AG04450 (cell line): ENCODE measurements at regions not wholly inside any gene's neighbourhood (a gene's known extent, or its start where the extent isn't known, plus 50 kb on each side); places are given as distances from the start of the nearest gene placed in this dataset.
A peak's percentile ranks its signal among the peaks of the same experiment; 100 is the strongest.

Experiments used
- CTCF ChIA-PET: fragments of 300-600, 350-600 bp; formaldehyde crosslinking; extraction: SDS; loops from one replicate; lab custom pipeline; 2022; ENCODE audit warnings: antibody characterized with exemption, inconsistent platforms; lab: Charles Lee
- POLR2A ChIA-PET: fragments of 350-600 bp; formaldehyde crosslinking; extraction: SDS; loops from one replicate; lab custom pipeline; 2021; ENCODE audit warnings: antibody characterized with exemption, inconsistent platforms; lab: Yijun Ruan, JAX
- DNase-seq: peaks from one replicate; pipeline ENCODE4 v3.0.0-alpha.2; 2011; ENCODE audit warnings: low read depth, low spot score
- H3K27ac ChIP-seq: one replicate; pipeline ENCODE4 v1.5.1; 2012; ENCODE audit warnings: low read depth, low read length, control low read depth
- H3K27me3 ChIP-seq: one replicate; pipeline ENCODE4 v1.6.0; 2012; ENCODE audit warnings: low read length; ENCODE audit not compliant: control insufficient read depth, insufficient read depth
- H3K4me3 ChIP-seq: 2 replicates; pipeline ENCODE4 v1.5.1; 2011; ENCODE audit warnings: mild to moderate bottlenecking, low read depth, low read length, control low read depth
- H3K9me3 ChIP-seq: 2 replicates; pipeline ENCODE4 v1.5.1; 2012; ENCODE audit warnings: low read length; ENCODE audit not compliant: control insufficient read depth, insufficient read depth
- CTCF ChIP-seq: IDR thresholded peaks from 2 replicates; pipeline ENCODE4 v1.5.1; 2011; ENCODE audit warnings: low read depth, low read length, control low read depth, inconsistent platforms

- ChIA-PET POLR2A (interaction anchor here (0.9 kb wide), 1 partner anchor 53 kb away, joined by 3 read pairs; no protein-coding TSS in a partner anchor), CTCF (interaction anchor here (0.5 to 15.1 kb wide), 11 partner anchors 16 to 976 kb away, joined by 3 to 361 read pairs (median 4); no protein-coding TSS in a partner anchor)
- Histone ChIP-seq H3K27ac (no peak overlapping the region), H3K27me3 (no peaks in the 10 kb centered on the region), H3K4me3 (no peak overlapping the region), H3K9me3 (no peaks in the 10 kb centered on the region)
- TF ChIP-seq CTCF = peak; percentile 75
- DNase-seq = no peak
Measured at GRCh38 chr4:163755013-163755412, 260.5 kb downstream of the TMA16 start.

- CTCF ChIA-PET = interaction anchor here (1.3 to 15.1 kb wide), 4 partner anchors 34 to 204 kb away, joined by 5 to 361 read pairs (median 6); no protein-coding TSS in a partner anchor
- no peak for TF ChIP-seq CTCF
- no peak for DNase-seq
- Histone ChIP-seq H3K27ac (no peak overlapping the region), H3K27me3 (no peaks in the 10 kb centered on the region), H3K9me3 (no peaks in the 10 kb centered on the region), H3K4me3 (no peak overlapping the region)
- POLR2A ChIA-PET = no interaction called here
Measured at GRCh38 chr4:163757219-163757618, 262.7 kb downstream of the TMA16 start.

- CTCF ChIA-PET = interaction anchor here (0.5 to 15.1 kb wide), 7 partner anchors 10 to 279 kb away, joined by 3 to 361 read pairs (median 6); no protein-coding TSS in a partner anchor
- Histone ChIP-seq H3K9me3 (no peaks in the 10 kb centered on the region), H3K27me3 (no peaks in the 10 kb centered on the region), H3K27ac (no peak overlapping the region), H3K4me3 (no peak overlapping the region)
- POLR2A ChIA-PET = no interaction called here
- TF ChIP-seq CTCF = no peak
- no peak for DNase-seq
Measured at GRCh38 chr4:163758032-163758431, 263.5 kb downstream of the TMA16 start.

- POLR2A ChIA-PET = no interaction called here
- DNase-seq = no peak
- Histone ChIP-seq H3K27ac (no peak overlapping the region), H3K4me3 (no peak overlapping the region), H3K27me3 (no peaks in the 10 kb centered on the region), H3K9me3 (no peaks in the 10 kb centered on the region)
- CTCF ChIA-PET = interaction anchor here (15.1 kb wide), 1 partner anchor 210 kb away, joined by 361 read pairs; no protein-coding TSS in a partner anchor
- TF ChIP-seq CTCF = no peak
Measured at GRCh38 chr4:163762741-163763140, 268.3 kb downstream of the TMA16 start.

- no peaks in the 10 kb centered on the region for H3K27me3 ChIP-seq
- no peaks in the 10 kb centered on the region for H3K9me3 ChIP-seq
- no peak overlapping the region for H3K4me3 ChIP-seq
- TF ChIP-seq CTCF = no peak
- ChIA-PET POLR2A (no interaction called here), CTCF (interaction anchor here (15.1 kb wide), 1 partner anchor 211 kb away, joined by 361 read pairs; no protein-coding TSS in a partner anchor)
- DNase-seq = no peak
- no peak overlapping the region for H3K27ac ChIP-seq
Measured at GRCh38 chr4:163764569-163764968, 270.1 kb downstream of the TMA16 start.
